ENCODE measurements at regions not wholly inside any gene's neighbourhood (a gene's known extent, or its start where the extent isn't known, plus 50 kb on each side); places are given as distances from the start of the nearest gene placed in this dataset.

DNA sequence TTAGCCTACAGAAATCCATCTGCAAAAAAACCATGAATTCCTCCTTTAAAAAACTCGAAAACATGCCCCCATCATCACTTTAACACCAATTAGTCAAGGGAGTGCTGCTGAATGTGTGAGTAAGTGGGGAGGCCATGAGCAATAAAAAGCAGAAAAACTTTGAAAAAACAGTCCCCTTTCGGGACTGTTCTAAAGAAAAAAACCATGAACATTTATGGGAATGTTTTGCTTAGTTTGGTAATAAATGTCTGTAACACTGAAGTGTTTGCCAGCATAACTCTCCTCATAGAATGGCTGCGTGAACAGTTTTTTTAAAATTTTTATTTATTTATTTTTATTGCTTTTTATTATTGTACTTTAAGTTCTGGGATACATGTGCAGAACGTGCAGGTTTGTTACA is 99.4 kb upstream of the TARS1 start:
- no peak for DNase-seq
- Histone ChIP-seq H3K36me3 (no peaks in the 10 kb centered on the region), H3K9me3 (no peaks in the 10 kb centered on the region), H3K27me3 (no peaks in the 10 kb centered on the region), H3K4me1 (no peaks in the 10 kb centered on the region), H3K4me3 (ENCODE audit: low read depth, low read length) (no peak overlapping the region)
- TF ChIP-seq, protein P1, sequence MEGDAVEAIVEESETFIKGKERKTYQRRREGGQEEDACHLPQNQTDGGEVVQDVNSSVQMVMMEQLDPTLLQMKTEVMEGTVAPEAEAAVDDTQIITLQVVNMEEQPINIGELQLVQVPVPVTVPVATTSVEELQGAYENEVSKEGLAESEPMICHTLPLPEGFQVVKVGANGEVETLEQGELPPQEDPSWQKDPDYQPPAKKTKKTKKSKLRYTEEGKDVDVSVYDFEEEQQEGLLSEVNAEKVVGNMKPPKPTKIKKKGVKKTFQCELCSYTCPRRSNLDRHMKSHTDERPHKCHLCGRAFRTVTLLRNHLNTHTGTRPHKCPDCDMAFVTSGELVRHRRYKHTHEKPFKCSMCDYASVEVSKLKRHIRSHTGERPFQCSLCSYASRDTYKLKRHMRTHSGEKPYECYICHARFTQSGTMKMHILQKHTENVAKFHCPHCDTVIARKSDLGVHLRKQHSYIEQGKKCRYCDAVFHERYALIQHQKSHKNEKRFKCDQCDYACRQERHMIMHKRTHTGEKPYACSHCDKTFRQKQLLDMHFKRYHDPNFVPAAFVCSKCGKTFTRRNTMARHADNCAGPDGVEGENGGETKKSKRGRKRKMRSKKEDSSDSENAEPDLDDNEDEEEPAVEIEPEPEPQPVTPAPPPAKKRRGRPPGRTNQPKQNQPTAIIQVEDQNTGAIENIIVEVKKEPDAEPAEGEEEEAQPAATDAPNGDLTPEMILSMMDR (IDR thresholded peaks at IDR 0.05; ENCODE audit: low read depth, low read length) = no peak

DNA sequence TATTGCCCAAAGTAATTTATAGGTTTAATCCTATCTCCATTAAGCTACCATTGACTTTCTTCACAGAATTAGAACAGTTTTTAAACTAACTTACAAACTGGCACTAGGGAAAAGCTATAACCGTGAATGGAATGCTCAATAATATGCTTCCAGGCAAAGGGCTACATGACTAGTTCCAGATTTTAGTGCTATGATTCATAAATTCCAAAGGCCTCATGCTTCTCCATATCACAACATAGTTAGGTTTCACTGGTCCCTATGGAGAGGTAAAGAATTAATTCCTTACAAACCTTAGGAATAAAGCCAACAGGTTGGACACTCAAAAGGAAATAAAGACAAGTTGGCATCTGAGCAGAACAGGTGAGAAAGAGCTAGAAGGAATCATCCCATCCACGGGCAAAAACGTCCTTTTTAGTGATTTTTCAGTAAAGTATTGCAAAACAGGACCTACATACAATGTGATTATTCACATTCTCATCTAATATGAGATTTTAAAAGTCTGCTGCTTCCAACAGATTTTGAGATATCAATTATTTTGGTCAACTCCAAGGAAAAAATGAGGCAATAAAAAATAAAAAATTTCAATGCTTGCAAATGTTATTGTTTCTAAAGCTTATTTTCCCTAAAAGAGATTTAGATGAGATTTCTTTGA is 97.0 kb upstream of the TARS1 start:
- no peaks in the 10 kb centered on the region for H3K36me3 ChIP-seq
- no peaks in the 10 kb centered on the region for H3K27me3 ChIP-seq
- H3K4me3 ChIP-seq (ENCODE audit: low read depth, low read length) = no peak overlapping the region
- H3K9me3 ChIP-seq = no peaks in the 10 kb centered on the region
- DNase-seq = no peak
- TF ChIP-seq, protein P1 (IDR thresholded peaks at IDR 0.05; ENCODE audit: low read depth, low read length) = no peak
- no peaks in the 10 kb centered on the region for H3K4me1 ChIP-seq

DNA sequence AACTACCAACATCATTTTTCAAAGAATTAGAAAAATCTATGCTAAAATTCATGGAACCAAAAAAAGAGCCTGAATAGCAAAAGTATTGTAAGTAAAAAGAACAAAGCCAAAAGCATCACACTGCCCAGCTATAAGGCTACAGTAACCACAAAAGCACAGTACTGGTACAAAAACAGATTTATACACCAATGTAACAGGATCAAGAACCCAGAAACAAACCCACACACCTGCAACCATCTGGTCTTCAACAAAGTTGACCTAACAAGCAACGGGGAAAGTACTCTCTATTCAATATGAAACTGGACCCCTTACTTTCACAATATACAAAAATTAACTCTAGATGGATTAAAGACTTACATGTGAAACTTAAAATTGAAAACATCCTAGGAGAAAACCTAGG is 94.2 kb upstream of the TARS1 start:
- no peak for DNase-seq
- H3K4me3 ChIP-seq (ENCODE audit: low read depth, low read length) = no peak overlapping the region
- no peaks in the 10 kb centered on the region for H3K9me3 ChIP-seq
- no peaks in the 10 kb centered on the region for H3K27me3 ChIP-seq
- no peaks in the 10 kb centered on the region for H3K4me1 ChIP-seq
- TF ChIP-seq, protein P1 (IDR thresholded peaks at IDR 0.05; ENCODE audit: low read depth, low read length) = no peak
- H3K36me3 ChIP-seq = no peaks in the 10 kb centered on the region

DNA sequence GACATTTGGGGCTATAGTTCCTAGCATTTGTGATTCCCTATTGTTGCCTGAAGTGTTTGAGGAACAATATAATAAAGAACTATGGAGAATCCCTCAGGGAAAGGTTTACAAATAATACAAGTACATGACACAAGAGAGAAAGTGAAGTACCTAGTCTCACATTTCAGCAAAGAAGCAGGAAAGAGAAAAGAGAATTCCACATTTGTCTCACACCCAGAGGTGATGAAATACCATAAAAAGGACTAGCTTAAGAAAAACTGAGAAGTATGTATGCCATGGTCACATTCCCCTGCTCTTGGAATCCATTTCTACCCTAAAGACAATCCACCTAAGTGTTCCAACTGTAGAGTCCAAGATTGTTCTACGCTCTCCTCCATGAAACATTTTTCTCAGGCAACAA is 79.0 kb upstream of the TARS1 start:
- DNase-seq = no peak
- H3K27me3 ChIP-seq = no peaks in the 10 kb centered on the region
- H3K4me1 ChIP-seq = no peaks in the 10 kb centered on the region
- no peaks in the 10 kb centered on the region for H3K36me3 ChIP-seq
- no peaks in the 10 kb centered on the region for H3K9me3 ChIP-seq
- TF ChIP-seq, protein P1 (IDR thresholded peaks at IDR 0.05; ENCODE audit: low read depth, low read length) = no peak
- H3K4me3 ChIP-seq (ENCODE audit: low read depth, low read length) = no peak overlapping the region

DNA sequence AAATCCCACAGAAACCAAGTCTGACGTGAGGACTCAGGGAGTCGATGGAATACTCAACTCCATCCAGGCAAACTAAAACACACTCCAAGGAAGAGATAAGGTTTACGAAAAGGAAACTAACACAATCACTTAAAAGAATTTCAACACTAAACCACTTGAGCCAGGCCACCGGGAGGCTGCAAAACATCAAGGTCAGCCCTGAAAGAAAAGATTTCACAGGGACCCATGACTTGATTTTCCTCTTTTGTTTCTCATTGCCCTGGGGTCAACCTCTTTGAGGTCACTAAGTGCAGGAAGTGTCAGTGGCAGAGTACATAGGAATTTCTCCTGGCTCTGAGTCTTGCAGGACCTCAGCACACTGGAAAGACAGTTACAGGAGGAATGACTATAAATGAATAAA is 77.8 kb upstream of the TARS1 start:
- no peak for DNase-seq

DNA sequence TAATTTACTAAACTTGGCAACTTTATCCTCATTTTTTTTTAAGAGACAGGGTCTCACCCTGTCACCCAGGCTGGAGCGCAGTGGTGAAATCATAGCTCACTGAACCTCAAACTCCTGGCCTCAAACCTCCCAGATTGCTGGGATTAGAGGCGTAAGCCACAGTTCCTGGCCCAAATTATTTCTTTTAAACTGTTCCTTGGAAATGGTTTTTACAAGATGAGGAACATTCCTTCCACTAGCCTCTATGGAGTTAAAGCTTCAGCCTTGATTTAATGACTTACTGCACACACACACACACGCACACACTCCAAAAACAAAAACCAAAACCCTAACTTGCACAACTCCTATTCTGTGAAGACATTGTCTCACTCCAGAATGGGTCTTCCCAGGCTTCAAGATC is 77.2 kb upstream of the TARS1 start:
- Histone ChIP-seq H3K9me3 (no peaks in the 10 kb centered on the region), H3K36me3 (no peaks in the 10 kb centered on the region), H3K4me3 (ENCODE audit: low read depth, low read length) (no peak overlapping the region), H3K27me3 (no peaks in the 10 kb centered on the region), H3K4me1 (no peaks in the 10 kb centered on the region)
- DNase-seq = no peak
- TF ChIP-seq, protein P1 (IDR thresholded peaks at IDR 0.05; ENCODE audit: low read depth, low read length) = no peak

More for the DNA sequence above, 77.8 kb upstream of the TARS1 start:
- no peaks in the 10 kb centered on the region for H3K4me1 ChIP-seq
- H3K27me3 ChIP-seq = no peaks in the 10 kb centered on the region
- no peaks in the 10 kb centered on the region for H3K36me3 ChIP-seq
- TF ChIP-seq, protein P1 (IDR thresholded peaks at IDR 0.05; ENCODE audit: low read depth, low read length) = no peak
- H3K4me3 ChIP-seq (ENCODE audit: low read depth, low read length) = no peak overlapping the region
- H3K9me3 ChIP-seq = no peaks in the 10 kb centered on the region
